Mesothelial cell of epicardium (in vitro differentiated cells): ENCODE measurements at regions not wholly inside any gene's neighbourhood (a gene's known extent, or its start where the extent isn't known, plus 50 kb on each side); places are given as distances from the start of the nearest gene placed in this dataset.

Experiments
- DNase-seq, 2 experiments: peaks; one replicate each; pipeline ENCODE4 v3.0.0; 2021; ENCODE audit warnings: low spot score in 2 of 2; ENCODE audit not compliant: unreplicated experiment in 2 of 2
- H3K27ac Mint-ChIP-seq: 2 replicates; pipeline ENCODE4 v1.8.0; 2021; ENCODE audit warnings: mixed read lengths
- H3K27me3 Mint-ChIP-seq: 2 replicates; pipeline ENCODE4 v1.8.0; 2021; ENCODE audit warnings: low read depth, mixed read lengths
- H3K36me3 Mint-ChIP-seq: 2 replicates; pipeline ENCODE4 v1.8.0; 2021; ENCODE audit warnings: mixed read lengths
- H3K4me1 Mint-ChIP-seq: 2 replicates; pipeline ENCODE4 v1.8.0; 2021; ENCODE audit warnings: mixed read lengths
- H3K4me3 Mint-ChIP-seq: 2 replicates; pipeline ENCODE4 v1.8.0; 2021; ENCODE audit warnings: mild to moderate bottlenecking, moderate library complexity, mixed read lengths
- H3K9me3 Mint-ChIP-seq: 2 replicates; pipeline ENCODE4 v1.8.0; 2021; ENCODE audit warnings: mixed read lengths
- CTCF ChIP-seq: fragments of 200-600 bp; sonication (generic); IDR thresholded peaks from one replicate; pipeline ENCODE4 v1.5.0; 2021; ENCODE audit warnings: antibody characterized with exemption; ENCODE audit not compliant: unreplicated experiment

GRCh38 chr13:53341144-53341510 lies 312.5 kb downstream of the OLFM4 start:
- no peak for TF ChIP-seq CTCF
- Mint-ChIP-seq H3K27me3 (no peaks in the 10 kb centered on the region), H3K27ac (no peak overlapping the region), H3K36me3 (no peaks in the 10 kb centered on the region), H3K4me3 (no peak overlapping the region), H3K9me3 (no peaks in the 10 kb centered on the region), H3K4me1 (peaks cover 4% of the 10 kb centered on the region)
- DNase-seq: no peak

GRCh38 chr13:53342623-53343360 lies 314.2 kb downstream of the OLFM4 start:
- TF ChIP-seq CTCF: no peak
- no peak for DNase-seq
- H3K4me1 Mint-ChIP-seq: no peaks in the 10 kb centered on the region
- H3K36me3 Mint-ChIP-seq: no peaks in the 10 kb centered on the region
- H3K27me3 Mint-ChIP-seq: peaks cover 5% of the 10 kb centered on the region
- no peak overlapping the region for H3K27ac Mint-ChIP-seq
- no peak overlapping the region for H3K4me3 Mint-ChIP-seq
- H3K9me3 Mint-ChIP-seq: no peaks in the 10 kb centered on the region

- no peak for TF ChIP-seq CTCF
- Mint-ChIP-seq H3K27ac (no peak overlapping the region), H3K4me3 (no peak overlapping the region), H3K36me3 (no peaks in the 10 kb centered on the region), H3K9me3 (no peaks in the 10 kb centered on the region), H3K4me1 (no peaks in the 10 kb centered on the region), H3K27me3 (peaks cover 11% of the 10 kb centered on the region)
- no peak for DNase-seq
These were observed 314.7 kb downstream of the OLFM4 start for GRCh38 chr13:53343361-53343744.

GRCh38 chr13:53351021-53351420 lies 322.4 kb downstream of the OLFM4 start:
- no peak for DNase-seq

GRCh38 chr13:53357582-53357981 lies 329.0 kb downstream of the OLFM4 start:
- no peak for TF ChIP-seq CTCF
- DNase-seq: no peak
- peaks cover 39% of the 10 kb centered on the region for H3K27me3 Mint-ChIP-seq
- H3K4me3 Mint-ChIP-seq: no peak overlapping the region
- H3K36me3 Mint-ChIP-seq: no peaks in the 10 kb centered on the region
- no peaks in the 10 kb centered on the region for H3K9me3 Mint-ChIP-seq
- H3K27ac Mint-ChIP-seq: no peak overlapping the region
- no peaks in the 10 kb centered on the region for H3K4me1 Mint-ChIP-seq

More at GRCh38 chr13:53351021-53351420, 322.4 kb downstream of the OLFM4 start:
- no peak for TF ChIP-seq CTCF
- no peaks in the 10 kb centered on the region for H3K36me3 Mint-ChIP-seq
- H3K4me1 Mint-ChIP-seq: peaks cover 6% of the 10 kb centered on the region
- no peak overlapping the region for H3K27ac Mint-ChIP-seq
- H3K9me3 Mint-ChIP-seq: no peaks in the 10 kb centered on the region
- peaks cover 29% of the 10 kb centered on the region for H3K27me3 Mint-ChIP-seq
- no peak overlapping the region for H3K4me3 Mint-ChIP-seq

GRCh38 chr13:53368948-53369347 lies 340.3 kb downstream of the OLFM4 start:
- Mint-ChIP-seq H3K9me3 (no peaks in the 10 kb centered on the region), H3K27me3 (peaks cover 10% of the 10 kb centered on the region), H3K27ac (no peak overlapping the region), H3K4me1 (no peaks in the 10 kb centered on the region), H3K36me3 (no peaks in the 10 kb centered on the region), H3K4me3 (no peak overlapping the region)
- no peak for TF ChIP-seq CTCF
- no peak for DNase-seq
